GM12864 (cell line): ENCODE measurements at regions not wholly inside any gene's neighbourhood (a gene's known extent, or its start where the extent isn't known, plus 50 kb on each side); places are given as distances from the start of the nearest gene placed in this dataset.

Source experiments
- DNase-seq: peaks from one replicate; pipeline ENCODE4 v3.0.0-alpha.2; 2011; ENCODE audit warnings: low read depth
- H3K4me3 ChIP-seq: 2 replicates; pipeline ENCODE4 v1.5.1; 2011; ENCODE audit warnings: mild to moderate bottlenecking, low read depth, low read length, control low read depth
- TF ChIP-seq, protein P1 (sequence below): IDR thresholded peaks from 2 replicates; pipeline ENCODE4 v1.5.1; 2011; ENCODE audit warnings: low read depth, mild to moderate bottlenecking, moderate library complexity, low read length, control low read depth, inconsistent platforms; ENCODE audit errors: missing control alignments

GRCh38 chr5:112064271-112064701, 307.3 kb upstream of the NREP start:
- TF ChIP-seq, protein P1, sequence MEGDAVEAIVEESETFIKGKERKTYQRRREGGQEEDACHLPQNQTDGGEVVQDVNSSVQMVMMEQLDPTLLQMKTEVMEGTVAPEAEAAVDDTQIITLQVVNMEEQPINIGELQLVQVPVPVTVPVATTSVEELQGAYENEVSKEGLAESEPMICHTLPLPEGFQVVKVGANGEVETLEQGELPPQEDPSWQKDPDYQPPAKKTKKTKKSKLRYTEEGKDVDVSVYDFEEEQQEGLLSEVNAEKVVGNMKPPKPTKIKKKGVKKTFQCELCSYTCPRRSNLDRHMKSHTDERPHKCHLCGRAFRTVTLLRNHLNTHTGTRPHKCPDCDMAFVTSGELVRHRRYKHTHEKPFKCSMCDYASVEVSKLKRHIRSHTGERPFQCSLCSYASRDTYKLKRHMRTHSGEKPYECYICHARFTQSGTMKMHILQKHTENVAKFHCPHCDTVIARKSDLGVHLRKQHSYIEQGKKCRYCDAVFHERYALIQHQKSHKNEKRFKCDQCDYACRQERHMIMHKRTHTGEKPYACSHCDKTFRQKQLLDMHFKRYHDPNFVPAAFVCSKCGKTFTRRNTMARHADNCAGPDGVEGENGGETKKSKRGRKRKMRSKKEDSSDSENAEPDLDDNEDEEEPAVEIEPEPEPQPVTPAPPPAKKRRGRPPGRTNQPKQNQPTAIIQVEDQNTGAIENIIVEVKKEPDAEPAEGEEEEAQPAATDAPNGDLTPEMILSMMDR, result no peak
- no peak overlapping the region for H3K4me3 ChIP-seq
- DNase-seq, result no peak

GRCh38 chr5:112063856-112064255, 306.9 kb upstream of the NREP start:
- TF ChIP-seq, protein P1, result no peak
- no peak for DNase-seq
- H3K4me3 ChIP-seq, result no peak overlapping the region

- DNase-seq, result no peak
- TF ChIP-seq, protein P1, result no peak
- no peak overlapping the region for H3K4me3 ChIP-seq
Measured at GRCh38 chr5:112063191-112063590, 306.2 kb upstream of the NREP start.

DNA sequence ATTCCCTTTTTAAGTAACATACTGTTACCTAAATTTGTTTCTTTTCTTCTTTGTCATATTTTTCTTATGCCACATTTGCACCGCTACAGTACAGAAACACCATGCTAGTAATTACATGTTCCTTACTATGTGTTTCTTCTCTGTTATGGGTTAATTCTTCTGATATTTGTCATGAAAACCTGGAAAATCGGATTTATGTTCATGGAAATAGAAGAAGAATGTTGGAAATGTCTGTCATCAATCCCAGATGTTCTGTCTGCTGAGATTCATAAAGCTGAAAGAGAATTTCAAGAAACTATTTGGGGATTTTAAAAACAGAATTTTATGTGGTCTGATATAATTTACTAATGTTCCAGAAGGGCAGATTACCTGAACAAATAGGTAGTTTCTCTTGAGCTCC, 305.2 kb upstream of the NREP start:
- DNase-seq, result no peak
- H3K4me3 ChIP-seq, result no peak overlapping the region
- TF ChIP-seq, protein P1, result no peak

- TF ChIP-seq, protein P1, result no peak
- no peak overlapping the region for H3K4me3 ChIP-seq
- DNase-seq, result no peak
Measured at GRCh38 chr5:112061666-112062065, 304.7 kb upstream of the NREP start.

GRCh38 chr5:112059579-112060135, 302.7 kb upstream of the NREP start:
- no peak for DNase-seq
- TF ChIP-seq, protein P1, result no peak

DNA sequence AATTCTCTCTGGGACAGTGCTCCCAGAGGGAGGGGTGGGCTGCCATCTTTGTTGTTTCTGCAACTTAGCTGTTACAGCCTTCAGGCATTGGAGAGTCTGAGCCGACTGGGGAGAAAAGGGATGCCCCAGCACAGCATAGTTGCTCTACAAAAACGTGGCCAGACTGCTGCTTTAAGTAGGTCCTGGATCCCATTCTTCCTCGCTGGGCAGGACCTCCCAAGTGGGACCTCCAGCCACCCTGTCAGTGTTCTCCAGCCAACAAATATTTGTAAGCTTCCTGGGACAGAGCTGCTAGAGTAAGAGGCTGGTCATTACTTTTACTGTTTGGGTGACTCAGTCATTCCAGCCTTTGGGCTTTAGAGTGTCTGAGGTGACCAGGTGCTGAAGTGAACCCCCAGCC, 292.7 kb upstream of the NREP start:
- DNase-seq, result no peak

More at GRCh38 chr5:112059579-112060135, 302.7 kb upstream of the NREP start:
- H3K4me3 ChIP-seq, result no peak overlapping the region

More for the DNA sequence above, 292.7 kb upstream of the NREP start:
- H3K4me3 ChIP-seq, result no peak overlapping the region
- TF ChIP-seq, protein P1, result no peak
